Esophagus squamous epithelium (tissue), 5 donors: ENCODE measurements at regions not wholly inside any gene's neighbourhood (a gene's known extent, or its start where the extent isn't known, plus 50 kb on each side); places are given as distances from the start of the nearest gene placed in this dataset.

Source experiments
- DNase-seq: peaks from one replicate; lab custom pipeline; 2025; lab: John Stamatoyannopoulos, UW
- H3K27ac ChIP-seq, 4 donors: fragments of 200-600 bp; sonication (generic); one replicate each; pipeline ENCODE4 v1.5.1; 2016 to 2019; ENCODE audit warnings: mild to moderate bottlenecking in 1 of 4
- H3K27me3 ChIP-seq, 4 donors: fragments of 200-600 bp; sonication (generic); 1 replicate in 3 of 4; 2 replicates in 1 of 4; pipeline versions ENCODE4 v1.5.1 to v1.6.0; 2017 to 2021; ENCODE audit warnings: antibody characterized with exemption in 1 of 4
- H3K36me3 ChIP-seq, 3 donors: fragments of 200-600 bp; sonication (generic); one replicate each; pipeline ENCODE4 v1.5.1; 2016 to 2019
- H3K4me1 ChIP-seq, 3 donors: fragments of 200-600 bp; sonication (generic); one replicate each; pipeline ENCODE4 v1.5.1; 2017 to 2019
- H3K4me3 ChIP-seq, 4 donors: fragments of 200-600 bp; sonication (generic); 1 replicate in 3 of 4; 2 replicates in 1 of 4; pipeline ENCODE4 v1.5.1; 2016 to 2019; ENCODE audit warnings: mild to moderate bottlenecking in 2 of 4, moderate library complexity in 1 of 4
- H3K9me3 ChIP-seq, 3 donors: fragments of 200-600 bp; sonication (generic); one replicate each; pipeline ENCODE4 v1.5.1; 2016 to 2019
- POLR2A ChIP-seq, 4 donors: fragments of 450-650 bp; IDR thresholded peaks; one replicate each; pipeline ENCODE4 v1.6.1; 2017; ENCODE audit warnings: antibody characterized with exemption in 4 of 4, mild to moderate bottlenecking in 4 of 4, moderate library complexity in 3 of 4
- WGBS, 2 donors: methylation state at CpG; one replicate each; pipeline ENCODE4 v1.1.5; 2018; 5-methylcytosine and 5-hydroxymethylcytosine counted together
- intact Hi-C: fragments of 100-400 bp; cut with DNase I; formaldehyde crosslinking; loops from one replicate; pipeline ENCODE4 v1.15.0; 2022
- TF ChIP-seq, protein P1 (sequence below), 6 experiments: fragments of 450-650 bp in 4 of 6; fragments of 200-600 bp in 2 of 6; sonication (generic) in 2 of 6; IDR thresholded peaks; one replicate each; pipeline ENCODE4 v1.5.1; 2016 to 2019; ENCODE audit warnings: antibody characterized with exemption in 6 of 6, mild to moderate bottlenecking in 4 of 6, moderate library complexity in 4 of 6
- donor health status: DM: yes; HTN: yes; CAD: no.

DNA sequence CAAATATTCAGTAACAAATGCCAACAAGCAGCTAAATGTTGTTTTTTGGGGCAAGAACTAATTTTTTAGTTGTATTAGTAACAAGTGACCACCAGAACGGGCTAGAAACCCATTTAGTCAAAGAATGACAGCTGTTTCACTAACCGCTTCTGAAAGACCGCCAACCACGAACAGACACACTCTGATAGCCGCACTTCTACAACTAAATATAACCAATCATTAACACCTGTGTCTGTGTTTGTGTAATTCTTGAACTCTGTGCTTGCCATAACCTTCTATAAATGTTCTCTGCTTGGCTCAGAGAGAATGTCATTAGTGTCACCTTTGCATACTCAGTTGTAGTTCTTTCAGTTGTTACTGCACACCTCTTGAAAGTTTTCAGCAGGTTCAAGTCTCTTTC is 526.3 kb upstream of the LRRTM1 start:
- Histone ChIP-seq H3K4me3 (no peak overlapping the region), H3K4me1 (no peaks in the 10 kb centered on the region), H3K9me3 (no peaks in the 10 kb centered on the region), H3K27me3 (no peaks in the 10 kb centered on the region), H3K36me3 (no peaks in the 10 kb centered on the region), H3K27ac (no peak overlapping the region)
- DNase-seq: no peak
- WGBS, 2 donors: 72 to 82% methylated on average over 5 of the region's 5 CpGs
- TF ChIP-seq POLR2A (IDR thresholded peaks at IDR 0.05): no peak
- TF ChIP-seq, protein P1, sequence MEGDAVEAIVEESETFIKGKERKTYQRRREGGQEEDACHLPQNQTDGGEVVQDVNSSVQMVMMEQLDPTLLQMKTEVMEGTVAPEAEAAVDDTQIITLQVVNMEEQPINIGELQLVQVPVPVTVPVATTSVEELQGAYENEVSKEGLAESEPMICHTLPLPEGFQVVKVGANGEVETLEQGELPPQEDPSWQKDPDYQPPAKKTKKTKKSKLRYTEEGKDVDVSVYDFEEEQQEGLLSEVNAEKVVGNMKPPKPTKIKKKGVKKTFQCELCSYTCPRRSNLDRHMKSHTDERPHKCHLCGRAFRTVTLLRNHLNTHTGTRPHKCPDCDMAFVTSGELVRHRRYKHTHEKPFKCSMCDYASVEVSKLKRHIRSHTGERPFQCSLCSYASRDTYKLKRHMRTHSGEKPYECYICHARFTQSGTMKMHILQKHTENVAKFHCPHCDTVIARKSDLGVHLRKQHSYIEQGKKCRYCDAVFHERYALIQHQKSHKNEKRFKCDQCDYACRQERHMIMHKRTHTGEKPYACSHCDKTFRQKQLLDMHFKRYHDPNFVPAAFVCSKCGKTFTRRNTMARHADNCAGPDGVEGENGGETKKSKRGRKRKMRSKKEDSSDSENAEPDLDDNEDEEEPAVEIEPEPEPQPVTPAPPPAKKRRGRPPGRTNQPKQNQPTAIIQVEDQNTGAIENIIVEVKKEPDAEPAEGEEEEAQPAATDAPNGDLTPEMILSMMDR (IDR thresholded peaks at IDR 0.05): no peak
- intact Hi-C loops: no loop called here

DNA sequence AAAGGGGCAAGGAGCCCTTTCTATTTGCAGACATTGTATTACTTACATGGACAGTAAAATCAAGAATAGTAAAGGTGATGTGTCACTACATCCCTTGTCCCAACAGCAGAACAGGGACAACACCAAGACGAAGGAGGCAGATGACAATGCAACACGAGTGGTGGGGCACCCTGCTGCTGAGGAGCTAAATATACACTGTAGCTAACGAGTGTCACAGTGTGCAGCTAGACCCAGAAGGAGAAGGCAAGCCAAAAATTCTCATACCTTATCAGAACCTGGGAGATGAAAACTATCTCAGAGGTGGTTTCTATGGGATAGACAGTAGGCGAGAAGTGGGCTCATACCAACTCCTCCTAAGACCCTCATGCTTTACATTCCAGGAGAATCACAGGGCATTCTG is 518.4 kb upstream of the LRRTM1 start:
- WGBS, 2 donors: 63 to 64% methylated on average over 4 of the region's 4 CpGs
- TF ChIP-seq, protein P1 (IDR thresholded peaks at IDR 0.05): no peak
- TF ChIP-seq POLR2A (IDR thresholded peaks at IDR 0.05): no peak
- intact Hi-C loops: no loop called here

DNA sequence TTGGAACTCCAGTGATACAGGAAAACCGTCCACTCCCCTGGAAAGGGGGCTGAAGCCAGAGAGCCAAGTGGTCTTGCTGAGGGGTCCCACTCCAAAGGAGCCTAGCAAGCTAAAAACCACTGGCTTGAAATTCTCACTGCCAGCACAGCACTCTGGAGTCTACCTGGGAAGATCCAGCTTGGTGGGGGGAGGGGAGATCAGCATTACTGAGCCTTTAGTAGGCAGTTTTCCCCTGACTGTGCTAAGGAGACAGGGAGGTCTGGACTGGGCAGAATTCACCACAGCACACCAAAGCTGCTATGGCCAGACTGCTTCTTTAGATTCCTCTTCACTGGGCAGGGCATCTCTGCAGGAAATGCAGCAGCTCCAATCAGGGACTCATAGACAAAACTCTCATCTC is 510.7 kb upstream of the LRRTM1 start:
- intact Hi-C loops: no loop called here

More for the DNA sequence above, 518.4 kb upstream of the LRRTM1 start:
- Histone ChIP-seq H3K27ac (no peak overlapping the region), H3K9me3 (no peaks in the 10 kb centered on the region), H3K27me3 (no peaks in the 10 kb centered on the region), H3K4me1 (no peaks in the 10 kb centered on the region), H3K4me3 (no peak overlapping the region), H3K36me3 (no peaks in the 10 kb centered on the region)
- no peak for DNase-seq

DNA sequence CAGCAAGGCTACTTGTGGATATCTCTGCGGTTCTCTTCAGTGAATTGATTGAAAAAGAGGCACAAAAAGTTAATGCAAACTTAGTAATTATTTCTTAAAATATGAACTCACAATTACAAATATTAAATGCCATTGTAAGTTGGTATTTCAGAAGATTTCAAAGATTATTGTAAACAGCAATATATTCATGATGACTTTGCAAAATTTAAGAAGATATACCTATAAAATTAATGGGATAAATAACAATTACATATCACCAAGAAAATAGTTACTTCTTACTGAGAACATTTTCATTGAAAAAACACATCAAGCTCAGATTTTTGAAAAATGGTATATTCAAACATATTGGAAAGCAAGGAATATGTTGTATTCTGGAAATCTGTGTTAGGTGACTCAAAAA is 482.0 kb upstream of the LRRTM1 start:
- Histone ChIP-seq H3K27me3 (no peaks in the 10 kb centered on the region), H3K9me3 (no peaks in the 10 kb centered on the region), H3K4me3 (no peak overlapping the region), H3K4me1 (no peaks in the 10 kb centered on the region), H3K36me3 (no peaks in the 10 kb centered on the region), H3K27ac (no peak overlapping the region)
- DNase-seq: no peak
- 34 to 67% methylated on average over 1 of the region's 1 CpG for WGBS, 2 donors
- no peak for TF ChIP-seq POLR2A (IDR thresholded peaks at IDR 0.05)
- TF ChIP-seq, protein P1 (IDR thresholded peaks at IDR 0.05): no peak
- intact Hi-C loops: no loop called here

More for the DNA sequence above, 510.7 kb upstream of the LRRTM1 start:
- Histone ChIP-seq H3K9me3 (peaks cover 0 to 18% (median 0%) of the 10 kb centered on the region in 3 donors), H3K4me3 (no peak overlapping the region), H3K27ac (no peak overlapping the region), H3K27me3 (no peaks in the 10 kb centered on the region), H3K4me1 (no peaks in the 10 kb centered on the region), H3K36me3 (no peaks in the 10 kb centered on the region)
- 40% methylated on average over 1 of the region's 1 CpG; no CpG with 5 or more reads in 1 of the 2 donors for WGBS, 2 donors
- TF ChIP-seq, protein P1 (IDR thresholded peaks at IDR 0.05): no peak
- no peak for TF ChIP-seq POLR2A (IDR thresholded peaks at IDR 0.05)
- no peak for DNase-seq

DNA sequence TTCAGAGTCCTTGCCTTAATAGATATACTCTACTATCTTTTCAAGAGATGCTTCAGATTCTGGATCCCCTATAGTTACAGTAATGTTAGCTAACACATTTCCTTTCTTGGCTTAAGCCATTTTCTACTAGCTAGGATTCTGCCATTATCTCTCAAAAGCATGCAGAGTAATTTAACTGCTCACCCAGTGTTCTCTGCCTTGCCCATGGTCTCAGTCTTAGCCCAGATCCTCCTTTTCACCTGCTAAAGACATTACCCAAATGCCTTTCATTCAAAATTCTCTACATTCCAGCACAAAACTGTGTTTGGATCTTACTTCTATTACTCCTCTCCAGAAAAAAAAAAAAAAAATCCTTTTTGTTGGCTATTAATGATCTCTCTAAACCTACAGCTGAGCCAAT is 474.2 kb upstream of the LRRTM1 start:
- Histone ChIP-seq H3K27ac (no peak overlapping the region), H3K4me1 (no peaks in the 10 kb centered on the region), H3K4me3 (no peak overlapping the region), H3K36me3 (no peaks in the 10 kb centered on the region), H3K9me3 (no peaks in the 10 kb centered on the region), H3K27me3 (no peaks in the 10 kb centered on the region)
- intact Hi-C loops: no loop called here
- DNase-seq: no peak
- TF ChIP-seq, protein P1 (IDR thresholded peaks at IDR 0.05): no peak
- no peak for TF ChIP-seq POLR2A (IDR thresholded peaks at IDR 0.05)
